Duodenal mucosa (tissue), 2 donors: ENCODE measurements at regions not wholly inside any gene's neighbourhood (a gene's known extent, or its start where the extent isn't known, plus 50 kb on each side); places are given as distances from the start of the nearest gene placed in this dataset.

ENCODE experiments used
- H3K27ac ChIP-seq: one replicate; pipeline ENCODE4 v1.7.0; 2013; ENCODE audit warnings: low read depth, low read length
- H3K27me3 ChIP-seq, 2 donors: one replicate each; pipeline ENCODE4 v1.7.0; 2013; ENCODE audit warnings: low read length in 2 of 2, control low read depth in 1 of 2; ENCODE audit not compliant: insufficient read depth in 2 of 2, control insufficient read depth in 1 of 2
- H3K36me3 ChIP-seq, 2 donors: one replicate each; pipeline ENCODE4 v1.7.0; 2013; ENCODE audit warnings: low read length in 2 of 2, control low read depth in 1 of 2; ENCODE audit not compliant: insufficient read depth in 2 of 2, control insufficient read depth in 1 of 2
- H3K4me1 ChIP-seq, 2 donors: one replicate each; pipeline ENCODE4 v1.7.0; 2013; ENCODE audit warnings: low read length in 2 of 2, control low read depth in 1 of 2; ENCODE audit not compliant: insufficient read depth in 2 of 2, control insufficient read depth in 1 of 2
- H3K4me3 ChIP-seq, 2 donors: one replicate each; pipeline ENCODE4 v1.7.0; 2013; ENCODE audit warnings: low read length in 2 of 2, low read depth in 1 of 2
- H3K9ac ChIP-seq, 2 donors: one replicate each; pipeline ENCODE4 v1.7.0; 2013; ENCODE audit warnings: low read length in 2 of 2, low read depth in 1 of 2
- H3K9me3 ChIP-seq, 2 donors: one replicate each; pipeline ENCODE4 v1.7.0; 2013; ENCODE audit warnings: low read length in 2 of 2, control low read depth in 1 of 2; ENCODE audit not compliant: control insufficient read depth in 1 of 2

DNA sequence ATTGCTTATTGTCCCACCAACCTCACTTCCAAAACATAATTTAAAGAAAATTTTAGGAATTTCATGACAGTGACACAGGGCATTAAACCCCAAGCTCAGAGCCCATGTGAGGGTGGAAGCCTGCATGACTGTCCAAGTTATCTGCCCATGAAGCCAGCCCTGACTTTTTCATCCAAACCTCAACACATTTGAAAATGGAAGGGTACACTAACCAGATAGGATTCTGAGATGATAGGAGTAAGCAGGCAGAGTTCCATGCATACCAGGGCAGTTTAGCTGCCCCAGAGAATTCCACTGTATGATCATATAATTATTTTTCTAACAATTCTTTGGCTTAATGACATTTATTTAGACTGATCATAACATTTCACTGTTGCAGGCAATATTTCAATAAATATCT lies 986.0 kb downstream of the TTLL7 start:
- Histone ChIP-seq H3K4me3 (no peak overlapping the region), H3K9ac (no peak overlapping the region)

GRCh38 chr1:83011265-83011664 lies 987.7 kb downstream of the TTLL7 start:
- Histone ChIP-seq H3K27ac (no peak overlapping the region), H3K4me3 (no peak overlapping the region), H3K4me1 (no peaks in the 10 kb centered on the region), H3K9me3 (no peaks in the 10 kb centered on the region), H3K36me3 (no peaks in the 10 kb centered on the region), H3K27me3 (no peaks in the 10 kb centered on the region), H3K9ac (no peak overlapping the region)

More for the DNA sequence above, 986.0 kb downstream of the TTLL7 start:
- H3K9me3 ChIP-seq, result no peaks in the 10 kb centered on the region
- no peaks in the 10 kb centered on the region for H3K36me3 ChIP-seq
- no peaks in the 10 kb centered on the region for H3K27me3 ChIP-seq
- no peaks in the 10 kb centered on the region for H3K4me1 ChIP-seq
- no peak overlapping the region for H3K27ac ChIP-seq

DNA sequence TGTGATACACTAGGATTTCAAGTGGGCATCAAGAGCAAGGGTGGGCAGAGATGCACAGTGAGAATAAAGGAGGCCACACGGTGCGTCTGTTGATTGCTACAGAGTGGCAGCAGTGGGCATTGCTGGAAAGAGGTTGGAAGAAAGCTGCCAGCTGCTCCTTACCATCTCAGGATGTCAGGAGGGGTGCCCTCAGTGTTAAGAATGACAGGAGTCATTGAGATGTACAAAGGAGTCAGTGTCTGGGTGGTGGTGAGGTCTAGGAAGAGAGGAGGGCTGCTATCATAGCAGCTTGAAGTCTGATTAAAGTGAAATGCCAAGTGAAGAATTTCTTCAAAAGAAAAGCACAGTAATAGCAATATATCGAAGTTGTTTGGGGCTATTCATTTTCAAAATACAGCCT lies 992.7 kb downstream of the TTLL7 start:
- Histone ChIP-seq H3K27ac (no peak overlapping the region), H3K27me3 (no peaks in the 10 kb centered on the region), H3K4me3 (no peak overlapping the region), H3K36me3 (no peaks in the 10 kb centered on the region), H3K9me3 (no peaks in the 10 kb centered on the region), H3K9ac (no peak overlapping the region), H3K4me1 (no peaks in the 10 kb centered on the region)

DNA sequence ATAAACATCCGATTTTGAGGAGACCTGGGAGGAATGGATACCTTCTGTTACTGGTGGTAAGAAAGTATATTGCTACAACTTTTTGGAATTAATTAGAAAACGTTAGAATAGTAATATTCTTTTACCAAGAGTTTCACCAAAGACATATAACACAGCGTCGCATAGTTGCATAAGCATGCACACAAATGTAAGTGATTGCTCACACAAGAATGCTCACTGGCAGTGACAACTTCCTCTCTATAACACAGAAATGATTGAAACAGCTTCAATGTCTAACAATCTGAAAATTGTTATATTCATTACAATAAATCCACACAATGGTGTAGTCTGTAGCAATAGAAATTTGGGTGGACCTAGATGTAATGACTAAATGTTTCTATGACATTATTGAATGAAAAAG lies 998.6 kb downstream of the TTLL7 start:
- H3K27me3 ChIP-seq, result no peaks in the 10 kb centered on the region
- H3K4me3 ChIP-seq, result no peak overlapping the region

GRCh38 chr1:82995951-82996350 lies 1003.0 kb downstream of the TTLL7 start:
- no peak overlapping the region for H3K4me3 ChIP-seq
- H3K27ac ChIP-seq, result no peak overlapping the region
- no peak overlapping the region for H3K9ac ChIP-seq
- H3K36me3 ChIP-seq, result no peaks in the 10 kb centered on the region
- H3K9me3 ChIP-seq, result peaks cover 0 to 5% of the 10 kb centered on the region in 2 donors
- no peaks in the 10 kb centered on the region for H3K27me3 ChIP-seq
- no peaks in the 10 kb centered on the region for H3K4me1 ChIP-seq

More for the DNA sequence above, 998.6 kb downstream of the TTLL7 start:
- Histone ChIP-seq H3K27ac (no peak overlapping the region), H3K9me3 (no peaks in the 10 kb centered on the region), H3K4me1 (no peaks in the 10 kb centered on the region), H3K9ac (no peak overlapping the region), H3K36me3 (no peaks in the 10 kb centered on the region)

DNA sequence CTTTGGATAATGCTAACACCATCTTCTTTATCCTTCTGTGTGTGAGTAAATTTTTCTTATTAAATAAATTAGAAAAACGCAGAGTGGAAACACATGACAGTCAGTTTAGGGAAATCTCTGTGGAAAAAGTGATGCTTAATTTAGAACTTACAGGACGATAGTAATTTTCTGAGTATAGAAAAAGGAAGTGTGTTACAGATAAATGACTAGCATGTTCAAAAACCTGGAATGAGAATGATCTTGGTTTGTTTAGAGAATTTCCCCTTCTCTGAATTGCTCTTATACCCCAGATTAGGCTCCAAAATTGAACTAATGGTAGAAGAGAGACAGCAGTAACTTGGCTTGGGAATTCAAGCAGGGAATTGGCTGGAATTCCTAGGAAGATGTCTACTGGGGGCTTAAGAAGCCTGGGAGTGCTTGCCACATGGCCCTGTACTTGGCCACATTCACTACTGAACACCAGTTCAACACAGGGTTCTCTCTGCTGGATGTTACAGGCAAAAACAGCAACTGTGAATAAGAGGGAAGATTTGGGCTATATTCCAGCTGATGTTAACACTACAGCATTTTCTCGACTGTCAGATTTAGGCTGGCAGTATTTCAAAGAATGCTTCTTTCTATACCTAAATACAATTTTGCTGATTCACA lies 1004.2 kb downstream of the TTLL7 start:
- Histone ChIP-seq H3K27ac (no peak overlapping the region), H3K9ac (no peak overlapping the region), H3K27me3 (no peaks in the 10 kb centered on the region), H3K4me1 (no peaks in the 10 kb centered on the region), H3K4me3 (no peak overlapping the region), H3K9me3 (peaks cover 0 to 5% of the 10 kb centered on the region in 2 donors), H3K36me3 (no peaks in the 10 kb centered on the region)

- H3K4me3 ChIP-seq, result no peak overlapping the region
- peaks cover 0 to 5% of the 10 kb centered on the region in 2 donors for H3K9me3 ChIP-seq
- H3K4me1 ChIP-seq, result no peaks in the 10 kb centered on the region
- H3K9ac ChIP-seq, result no peak overlapping the region
- no peak overlapping the region for H3K27ac ChIP-seq
- H3K27me3 ChIP-seq, result no peaks in the 10 kb centered on the region
- H3K36me3 ChIP-seq, result no peaks in the 10 kb centered on the region
Observed at GRCh38 chr1:82991569-82991968, 1007.4 kb downstream of the TTLL7 start.

DNA sequence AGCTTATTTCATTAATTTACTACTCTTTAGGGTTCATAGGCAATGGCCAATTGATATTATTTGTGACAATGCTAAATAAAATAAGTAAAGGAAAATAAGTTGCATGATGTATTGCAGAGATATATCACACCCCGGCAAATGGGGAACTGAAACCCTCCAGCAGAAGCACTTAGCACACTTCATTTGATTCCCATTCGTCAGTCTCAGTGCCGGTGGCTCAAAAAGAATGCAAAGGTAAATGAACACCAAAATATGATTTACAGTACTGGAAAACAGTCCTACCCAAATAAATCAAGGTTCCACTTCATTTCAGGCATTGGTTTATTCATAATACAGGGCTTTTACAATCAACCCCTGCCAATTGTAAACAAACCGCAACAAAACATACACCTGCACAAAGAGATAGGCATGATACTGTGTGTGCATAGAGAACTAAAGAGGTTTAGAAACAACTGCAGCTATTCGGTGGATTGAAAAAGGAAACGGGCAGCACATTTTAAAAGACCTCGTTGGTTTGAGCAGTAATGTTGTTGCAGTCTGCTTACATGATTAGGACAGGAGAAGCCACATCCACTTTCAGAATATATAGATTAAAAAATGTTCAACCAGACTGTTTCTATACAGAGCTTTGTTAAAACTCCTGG lies 1019.2 kb downstream of the TTLL7 start:
- Histone ChIP-seq H3K27ac (no peak overlapping the region), H3K27me3 (no peaks in the 10 kb centered on the region), H3K36me3 (no peaks in the 10 kb centered on the region), H3K9me3 (no peaks in the 10 kb centered on the region), H3K4me3 (no peak overlapping the region), H3K4me1 (no peaks in the 10 kb centered on the region), H3K9ac (no peak overlapping the region)

DNA sequence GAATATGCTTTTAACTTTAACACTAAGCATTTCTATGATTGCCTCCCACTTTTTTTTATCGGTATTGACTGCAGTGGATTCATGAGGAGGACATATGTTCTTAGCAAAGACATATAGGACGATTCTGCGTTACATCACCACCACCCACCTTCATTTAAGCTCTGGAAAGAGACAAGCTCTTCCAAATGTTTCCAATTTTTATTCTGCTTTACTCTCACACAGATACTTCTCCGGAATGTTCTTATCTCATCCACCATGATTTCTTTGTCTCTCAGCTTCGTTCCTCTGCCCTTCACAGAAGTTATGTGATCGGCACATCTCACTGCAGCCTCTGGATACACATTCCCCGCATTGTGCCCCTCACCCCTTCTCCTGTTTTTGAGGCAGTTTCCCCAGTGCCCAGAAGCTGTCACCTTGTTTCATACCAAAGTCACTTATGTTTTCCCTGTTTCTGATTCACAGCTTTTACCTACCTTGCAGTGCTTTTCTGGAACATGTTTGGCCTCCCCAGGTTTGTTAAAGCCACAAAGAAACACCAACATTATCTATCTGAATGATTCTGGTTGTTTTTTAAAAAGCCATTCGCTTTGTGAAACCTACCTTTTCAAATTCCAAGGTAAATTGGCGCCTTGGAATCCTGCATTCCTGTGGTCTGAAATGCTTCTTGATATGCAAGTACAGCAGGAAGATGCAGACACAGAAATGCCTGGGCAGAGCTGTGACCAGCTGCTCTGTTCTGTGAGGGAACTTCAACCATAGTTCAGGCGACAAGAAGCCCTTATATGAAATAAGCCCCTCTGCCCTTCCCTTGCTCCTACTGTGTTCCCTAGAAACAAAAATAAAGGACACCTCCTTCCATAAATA lies 1020.2 kb downstream of the TTLL7 start:
- Histone ChIP-seq H3K4me1 (no peaks in the 10 kb centered on the region), H3K27me3 (no peaks in the 10 kb centered on the region), H3K27ac (no peak overlapping the region), H3K36me3 (no peaks in the 10 kb centered on the region), H3K4me3 (no peak overlapping the region), H3K9ac (no peak overlapping the region), H3K9me3 (no peaks in the 10 kb centered on the region)
